HCT116 (cell line): ENCODE measurements at regions not wholly inside any gene's neighbourhood (a gene's known extent, or its start where the extent isn't known, plus 50 kb on each side); places are given as distances from the start of the nearest gene placed in this dataset.

Experiments used
- ATAC-seq: fragments of 200-7000 bp; cut with Tn5 transposase; 2 replicates; pipeline ENCODE4 v1.9.1; 2020; ENCODE audit warnings: mild to moderate bottlenecking, moderate library complexity
- BruUV-seq: library from RNA; stranded (reverse); fragments of 400-500 nt; replicated peaks from 2 replicates; lab custom pipeline; 2021; lab: Mats Ljungman, UMichigan
- CTCF ChIA-PET: fragments of 300-600 bp; sonication (Branson Sonifier 250); formaldehyde crosslinking; loops from one replicate; lab custom pipeline; 2021; ENCODE audit warnings: antibody characterized with exemption; lab: Charles Lee
- POLR2A ChIA-PET: fragments of 300-600, 350-600 bp; sonication (Branson Sonifier 250); formaldehyde crosslinking; loops from one replicate; lab custom pipeline; 2021; ENCODE audit warnings: antibody characterized with exemption; lab: Charles Lee
- RAD21 ChIA-PET, 2 experiments: fragments of 300-600 bp; sonication (Branson Sonifier 250); formaldehyde crosslinking; loops; one replicate each; lab custom pipeline; 2023; ENCODE audit warnings: low total read pairs in 2 of 2; ENCODE audit not compliant: uncharacterized antibody in 2 of 2, unreplicated experiment in 2 of 2, low non-redundant PET in 1 of 2; lab: Charles Lee
- DNase-seq: peaks from one replicate; pipeline ENCODE4 v3.0.0-alpha.2; 2010; ENCODE audit warnings: low read depth, low spot score
- H2AFZ ChIP-seq: fragments of 200-600 bp; shearing (Covaris generic), sonication (generic); 2 replicates; pipeline ENCODE4 v1.6.1; 2017; ENCODE audit warnings: low read depth, mixed run types, mixed read lengths, antibody characterized with exemption, low read length; ENCODE audit not compliant: poor library complexity, severe bottlenecking
- H3K27ac ChIP-seq: 2 replicates; pipeline ENCODE4 v1.5.1; 2012; ENCODE audit warnings: low read depth, low read length
- H3K27me3 ChIP-seq: fragments of 200-600 bp; sonication (generic); 2 replicates; pipeline ENCODE4 v1.6.1; 2016; ENCODE audit warnings: mixed run types, low read length, mixed read lengths; ENCODE audit not compliant: insufficient read depth
- H3K36me3 ChIP-seq, 2 experiments: fragments of 200-500 bp in 1 of 2; fragments of 200-600 bp in 1 of 2; sonication (Bioruptor generic) in 1 of 2; sonication (generic) in 1 of 2; 2 replicates each; pipeline versions ENCODE4 v1.5.1 to v1.6.1; 2014 to 2016; ENCODE audit warnings: low read length in 2 of 2, inconsistent platforms in 1 of 2, mixed read lengths in 1 of 2, mixed run types in 1 of 2; ENCODE audit not compliant: insufficient read depth in 2 of 2, control insufficient read depth in 1 of 2
- H3K4me1 ChIP-seq, 2 experiments: fragments of 200-600 bp in 1 of 2; sonication (generic) in 1 of 2; 2 replicates each; pipeline versions ENCODE4 v1.5.1 to v1.6.1; 2012 to 2017; ENCODE audit warnings: low read length in 2 of 2, inconsistent platforms in 1 of 2, mild to moderate bottlenecking in 1 of 2, mixed read lengths in 1 of 2, mixed run types in 1 of 2, moderate library complexity in 1 of 2; ENCODE audit not compliant: insufficient read depth in 2 of 2, control insufficient read depth in 1 of 2
- H3K4me2 ChIP-seq: fragments of 200-600 bp; sonication (generic); 2 replicates; pipeline ENCODE4 v1.6.1; 2017; ENCODE audit warnings: mixed run types, low read length, mixed read lengths
- H3K4me3 ChIP-seq, 2 experiments: fragments of 200-600 bp in 1 of 2; sonication (generic) in 1 of 2; replicated peaks in 1 of 2; 2 replicates each; pipeline ENCODE4 v1.5.1; 2011 to 2016; ENCODE audit warnings: low read length in 2 of 2, control low read depth in 1 of 2, low read depth in 1 of 2, mild to moderate bottlenecking in 1 of 2, mixed read lengths in 1 of 2, mixed run types in 1 of 2
- H3K79me2 ChIP-seq: fragments of 200-600 bp; sonication (generic); 2 replicates; pipeline ENCODE4 v1.6.1; 2017; ENCODE audit warnings: mild to moderate bottlenecking, mixed run types, low read length, moderate library complexity, mixed read lengths; ENCODE audit not compliant: insufficient read depth
- H3K9ac ChIP-seq: fragments of 200-600 bp; sonication (generic); 2 replicates; pipeline ENCODE4 v1.6.1; 2016; ENCODE audit warnings: low read length, mixed read lengths
- H3K9me2 ChIP-seq: fragments of 200-600 bp; sonication (generic), shearing (Covaris generic); 2 replicates; pipeline ENCODE4 v1.6.1; 2017; ENCODE audit warnings: mixed run types, mild to moderate bottlenecking, moderate library complexity; ENCODE audit not compliant: insufficient read depth
- H3K9me3 ChIP-seq, 2 experiments: fragments of 200-500 bp in 1 of 2; fragments of 200-600 bp in 1 of 2; sonication (Bioruptor generic) in 1 of 2; sonication (generic) in 1 of 2; 2 replicates each; pipeline ENCODE4 v1.6.1; 2014 to 2017; ENCODE audit warnings: low read length in 2 of 2, mixed read lengths in 2 of 2, inconsistent platforms in 1 of 2, low read depth in 1 of 2, mild to moderate bottlenecking in 1 of 2, mixed run types in 1 of 2, moderate library complexity in 1 of 2; ENCODE audit not compliant: control insufficient read depth in 1 of 2, insufficient read depth in 1 of 2
- H4K20me1 ChIP-seq: fragments of 200-600 bp; sonication (generic), shearing (Covaris generic); 2 replicates; pipeline ENCODE4 v1.6.1; 2017; ENCODE audit warnings: mixed run types, mild to moderate bottlenecking, moderate library complexity; ENCODE audit not compliant: insufficient read depth
- ELF1 ChIP-seq: IDR thresholded peaks from 2 replicates; pipeline ENCODE4 v1.6.1; 2012; ENCODE audit warnings: low read depth, borderline replicate concordance
- POLR2A ChIP-seq: IDR thresholded peaks from 2 replicates; pipeline ENCODE4 v1.7.0; 2011; ENCODE audit warnings: borderline replicate concordance; ENCODE audit not compliant: insufficient read depth, insufficient read length; ENCODE audit errors: extremely low read depth
- REST ChIP-seq: IDR thresholded peaks from 2 replicates; pipeline ENCODE4 v1.6.1; 2012; ENCODE audit warnings: low read depth
- TCF7L2 ChIP-seq: IDR thresholded peaks from 2 replicates; pipeline ENCODE4 v1.7.0; 2011; ENCODE audit warnings: borderline replicate concordance, inconsistent platforms; ENCODE audit not compliant: insufficient read depth, insufficient read length; ENCODE audit errors: extremely low read depth
- intact Hi-C: fragments of 100-400 bp; cut with micrococcal nuclease; formaldehyde crosslinking; loops from 2 replicates; pipeline ENCODE4 v1.10.0; 2022

GRCh38 chr12:76242813-76243550, 105.2 kb downstream of the BBS10 start (continued):
- no peak for TF ChIP-seq REST
- TF ChIP-seq, all 23 proteins: peak for 0

- H3K36me3 ChIP-seq, result no peaks in the 10 kb centered on the region
- ChIA-PET POLR2A (no interaction called here), RAD21 (no interaction called here), CTCF (no interaction called here)
- no peak for TF ChIP-seq ELF1
- no peak for TF ChIP-seq POLR2A
- TF ChIP-seq TCF7L2, result no peak
- ATAC-seq (no peak), DNase-seq (no peak)
- no peak overlapping the region for H2AFZ ChIP-seq
- no peak overlapping the region for H3K4me3 ChIP-seq
- intact Hi-C loops, result no loop called here
- H3K27ac ChIP-seq, result no peak overlapping the region
- no peaks in the 10 kb centered on the region for H3K9me2 ChIP-seq
- peaks cover 7 to 12% of the 10 kb centered on the region in 2 experiments; a peak in 3 of 4 replicates for H3K4me1 ChIP-seq
- no peaks in the 10 kb centered on the region for H3K9me3 ChIP-seq
- no peaks in the 10 kb centered on the region for H4K20me1 ChIP-seq
- H3K9ac ChIP-seq, result no peak overlapping the region
- H3K27me3 ChIP-seq, result no peaks in the 10 kb centered on the region
- no TSS peak for BruUV-seq
- H3K79me2 ChIP-seq, result no peaks in the 10 kb centered on the region
- H3K4me2 ChIP-seq, result no peak overlapping the region
These were observed 106.8 kb downstream of the BBS10 start for GRCh38 chr12:76241371-76241770.
